H9 (cell line): ENCODE measurements at regions not wholly inside any gene's neighbourhood (a gene's known extent, or its start where the extent isn't known, plus 50 kb on each side); places are given as distances from the start of the nearest gene placed in this dataset.

Experiments
- DNase-seq: peaks from one replicate; pipeline ENCODE4 v3.0.0-alpha.2; 2017
- H2AFZ ChIP-seq: one replicate; pipeline ENCODE4 v1.6.1; 2013; ENCODE audit warnings: mild to moderate bottlenecking, low read length, control low read depth, moderate library complexity
- H2AK5ac ChIP-seq: 2 replicates; pipeline ENCODE4 v1.6.1; 2013; ENCODE audit warnings: low read length, control low read depth, mixed read lengths; ENCODE audit not compliant: insufficient read length
- H2BK120ac ChIP-seq: one replicate; pipeline ENCODE4 v1.6.1; 2013; ENCODE audit warnings: low read depth, mild to moderate bottlenecking, low read length, control low read depth, inconsistent platforms; ENCODE audit not compliant: poor library complexity, severe bottlenecking
- H2BK12ac ChIP-seq: 2 replicates; pipeline ENCODE4 v1.6.1; 2013; ENCODE audit warnings: low read length, control low read depth, mixed read lengths, low read depth; ENCODE audit not compliant: insufficient read length
- H2BK15ac ChIP-seq: 2 replicates; pipeline ENCODE4 v1.6.1; 2013; ENCODE audit warnings: low read depth, low read length, control low read depth
- H2BK20ac ChIP-seq: one replicate; pipeline ENCODE4 v1.6.1; 2013; ENCODE audit warnings: low read depth, mild to moderate bottlenecking, low read length, control low read depth, inconsistent platforms; ENCODE audit not compliant: poor library complexity, severe bottlenecking
- H2BK5ac ChIP-seq: 2 replicates; pipeline ENCODE4 v1.6.1; 2013; ENCODE audit warnings: low read length, control low read depth, mixed read lengths; ENCODE audit not compliant: insufficient read length
- H3K14ac ChIP-seq: 2 replicates; pipeline ENCODE4 v1.6.1; 2013; ENCODE audit warnings: low read length, control low read depth; ENCODE audit not compliant: insufficient read depth
- H3K18ac ChIP-seq: 2 replicates; pipeline ENCODE4 v1.6.1; 2013; ENCODE audit warnings: low read depth, mild to moderate bottlenecking, mixed read lengths, low read length, control low read depth; ENCODE audit not compliant: insufficient read length
- H3K23ac ChIP-seq: 2 replicates; pipeline ENCODE4 v1.6.1; 2013; ENCODE audit warnings: low read length, control low read depth, mixed read lengths, low read depth; ENCODE audit not compliant: insufficient read length
- H3K23me2 ChIP-seq: 2 replicates; pipeline ENCODE4 v1.6.1; 2013; ENCODE audit warnings: low read depth, mild to moderate bottlenecking, mixed read lengths, low read length, control low read depth; ENCODE audit not compliant: insufficient read length, poor library complexity, severe bottlenecking
- H3K27ac ChIP-seq: 2 replicates; pipeline ENCODE4 v1.5.1; 2013; ENCODE audit warnings: low read length, control low read depth, mixed read lengths, low read depth; ENCODE audit not compliant: insufficient read length
- H3K27me3 ChIP-seq: 2 replicates; pipeline ENCODE4 v1.6.1; 2013; ENCODE audit warnings: low read length, control low read depth, inconsistent platforms; ENCODE audit not compliant: insufficient read depth
- H3K4ac ChIP-seq: 2 replicates; pipeline ENCODE4 v1.6.1; 2013; ENCODE audit warnings: low read depth, mild to moderate bottlenecking, control low read depth, inconsistent platforms, low read length, moderate library complexity
- H3K4me1 ChIP-seq: 2 replicates; pipeline ENCODE4 v1.6.1; 2013; ENCODE audit warnings: low read length, control low read depth, inconsistent platforms; ENCODE audit not compliant: insufficient read depth
- H3K4me2 ChIP-seq: 2 replicates; pipeline ENCODE4 v1.6.1; 2013; ENCODE audit warnings: low read length, control low read depth, mixed read lengths; ENCODE audit not compliant: insufficient read length, insufficient read depth
- H3K56ac ChIP-seq: 2 replicates; pipeline ENCODE4 v1.6.1; 2013; ENCODE audit warnings: low read depth, mild to moderate bottlenecking, mixed read lengths, low read length, control low read depth; ENCODE audit not compliant: insufficient read length
- H3K79me1 ChIP-seq: 2 replicates; pipeline ENCODE4 v1.6.1; 2013; ENCODE audit warnings: low read depth, mild to moderate bottlenecking, moderate library complexity, low read length, control low read depth, inconsistent platforms; ENCODE audit not compliant: insufficient read depth, poor library complexity, severe bottlenecking
- H3K79me2 ChIP-seq: 2 replicates; pipeline ENCODE4 v1.6.1; 2013; ENCODE audit warnings: low read length, control low read depth, inconsistent platforms; ENCODE audit not compliant: insufficient read depth
- H3K9ac ChIP-seq: 2 replicates; pipeline ENCODE4 v1.6.1; 2013; ENCODE audit warnings: low read length, control low read depth, mixed read lengths; ENCODE audit not compliant: insufficient read length; ENCODE audit errors: extremely low read depth
- H3K9me3 ChIP-seq: one replicate; pipeline ENCODE4 v1.6.1; 2013; ENCODE audit warnings: low read depth, low read length, inconsistent platforms; ENCODE audit not compliant: control insufficient read depth
- H3T11ph ChIP-seq: one replicate; pipeline ENCODE4 v1.6.1; 2013; ENCODE audit warnings: mild to moderate bottlenecking, low read length, control low read depth, inconsistent platforms
- H4K20me1 ChIP-seq: one replicate; pipeline ENCODE4 v1.6.1; 2013; ENCODE audit not compliant: control insufficient read depth, insufficient read length, insufficient read depth
- H4K5ac ChIP-seq: 2 replicates; pipeline ENCODE4 v1.6.1; 2013; ENCODE audit warnings: low read depth, mild to moderate bottlenecking, mixed read lengths, low read length, control low read depth; ENCODE audit not compliant: insufficient read length
- H4K8ac ChIP-seq: replicated peaks from 2 replicates; pipeline ENCODE4 v1.6.1; 2013; ENCODE audit warnings: low read length, control low read depth, mixed read lengths, low read depth; ENCODE audit not compliant: insufficient read length
- H4K91ac ChIP-seq: 2 replicates; pipeline ENCODE4 v1.6.1; 2013; ENCODE audit warnings: low read depth, mild to moderate bottlenecking, moderate library complexity, mixed read lengths, low read length, control low read depth; ENCODE audit not compliant: insufficient read length
- H3K27ac Mint-ChIP-seq, 3 experiments: 2 replicates in 2 of 3; 3 replicates in 1 of 3; pipeline ENCODE4 v1.8.0; 2020 to 2021; ENCODE audit warnings: mixed read lengths in 3 of 3, mild to moderate bottlenecking in 1 of 3, moderate library complexity in 1 of 3
- H3K27me3 Mint-ChIP-seq: 2 replicates; pipeline ENCODE4 v1.8.0; 2021; ENCODE audit warnings: low read depth, mild to moderate bottlenecking, moderate library complexity, mixed read lengths
- H3K36me3 Mint-ChIP-seq, 3 experiments: 2 replicates in 2 of 3; 3 replicates in 1 of 3; pipeline ENCODE4 v1.8.0; 2020 to 2021; ENCODE audit warnings: low read depth in 3 of 3, mixed read lengths in 3 of 3; ENCODE audit not compliant: insufficient read depth in 1 of 3
- H3K4me1 Mint-ChIP-seq, 2 experiments: 2 replicates each; pipeline ENCODE4 v1.8.0; 2020; ENCODE audit warnings: mixed read lengths in 2 of 2
- H3K4me3 Mint-ChIP-seq, 2 experiments: 2 replicates in 1 of 2; 3 replicates in 1 of 2; pipeline ENCODE4 v1.8.0; 2020 to 2021; ENCODE audit warnings: mild to moderate bottlenecking in 2 of 2, mixed read lengths in 2 of 2, moderate library complexity in 1 of 2
- H3K9me3 Mint-ChIP-seq, 2 experiments: 2 replicates in 1 of 2; 3 replicates in 1 of 2; pipeline ENCODE4 v1.8.0; 2020; ENCODE audit warnings: mild to moderate bottlenecking in 2 of 2, mixed read lengths in 2 of 2, moderate library complexity in 1 of 2
- WGBS: extraction: QIAGEN DNeasy Blood & Tissue Kit; methylation state at CpG from one replicate; pipeline ENCODE4 v1.1.7; 2013; ENCODE audit warnings: missing lambda C conversion rate, low lambda C conversion rate, mixed read lengths; ENCODE audit not compliant: insufficient read length; ENCODE audit errors: extremely low coverage; 5-methylcytosine and 5-hydroxymethylcytosine counted together
- TF ChIP-seq, protein P1 (sequence below): fragments of 200-600 bp; sonication (generic); conservative IDR thresholded peaks from 3 replicates; pipeline ENCODE4 v1.8.0; 2021; ENCODE audit warnings: antibody characterized with exemption, mild to moderate bottlenecking

DNA sequence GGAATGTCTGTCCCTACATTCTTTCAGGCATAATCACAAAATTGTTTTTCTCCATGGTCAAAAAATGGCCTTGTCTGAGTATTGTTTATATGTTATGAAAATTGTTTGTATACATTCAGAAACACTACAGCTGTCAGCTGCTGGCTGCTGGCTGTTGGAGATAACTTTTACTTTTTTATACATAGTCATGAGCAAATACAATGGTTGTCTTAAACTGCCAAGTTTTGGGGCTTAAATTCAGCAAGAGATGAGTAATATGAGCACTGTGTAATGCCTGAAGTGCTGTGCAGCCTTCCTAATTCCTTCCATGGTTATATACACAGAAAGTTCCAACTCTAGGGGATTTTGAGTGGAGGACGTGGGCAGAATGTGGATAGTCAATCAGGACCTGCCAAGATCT is 168.9 kb upstream of the RMP24 start:
- no peak overlapping the region for H2AFZ ChIP-seq
- H3K36me3 Mint-ChIP-seq: peaks cover 0 to 5% (median 0%) of the 10 kb centered on the region in 3 experiments; a peak in 2 of 7 replicates
- H3K27ac Mint-ChIP-seq: peak overlapping the region in 1 of 3 experiments; percentile 12; a peak in 1 of 7 replicates

More for the DNA sequence above, 168.9 kb upstream of the RMP24 start:
- no peaks in the 10 kb centered on the region for H3K79me1 ChIP-seq
- no peak overlapping the region for H3T11ph ChIP-seq
- no peak overlapping the region for H3K56ac ChIP-seq
- Mint-ChIP-seq H3K9me3 (no peaks in the 10 kb centered on the region; a peak in 1 of 5 replicates), H3K4me1 (peaks cover 2% of the 10 kb centered on the region in 2 experiments; a peak in 3 of 4 replicates), H3K4me3 (no peak overlapping the region), H3K27me3 (no peaks in the 10 kb centered on the region)
- H4K5ac ChIP-seq: no peak overlapping the region
- H3K9me3 ChIP-seq: no peaks in the 10 kb centered on the region
- H3K9ac ChIP-seq: no peak overlapping the region
- WGBS: no CpG with 5 or more reads among the region's 1 CpG
- no peak for DNase-seq
- no peaks in the 10 kb centered on the region for H3K27me3 ChIP-seq
- H3K4me1 ChIP-seq: no peaks in the 10 kb centered on the region
- H2BK12ac ChIP-seq: no peak overlapping the region
- no peak overlapping the region for H3K23ac ChIP-seq
- H4K8ac ChIP-seq: no peak overlapping the region
- H3K14ac ChIP-seq: no peak overlapping the region
- H2BK15ac ChIP-seq: no peak overlapping the region
- H2BK120ac ChIP-seq: no peak overlapping the region
- no peak overlapping the region for H2BK5ac ChIP-seq
- no peaks in the 10 kb centered on the region for H3K79me2 ChIP-seq
- no peak overlapping the region for H3K27ac ChIP-seq
- H4K20me1 ChIP-seq: no peaks in the 10 kb centered on the region
- TF ChIP-seq, protein P1, sequence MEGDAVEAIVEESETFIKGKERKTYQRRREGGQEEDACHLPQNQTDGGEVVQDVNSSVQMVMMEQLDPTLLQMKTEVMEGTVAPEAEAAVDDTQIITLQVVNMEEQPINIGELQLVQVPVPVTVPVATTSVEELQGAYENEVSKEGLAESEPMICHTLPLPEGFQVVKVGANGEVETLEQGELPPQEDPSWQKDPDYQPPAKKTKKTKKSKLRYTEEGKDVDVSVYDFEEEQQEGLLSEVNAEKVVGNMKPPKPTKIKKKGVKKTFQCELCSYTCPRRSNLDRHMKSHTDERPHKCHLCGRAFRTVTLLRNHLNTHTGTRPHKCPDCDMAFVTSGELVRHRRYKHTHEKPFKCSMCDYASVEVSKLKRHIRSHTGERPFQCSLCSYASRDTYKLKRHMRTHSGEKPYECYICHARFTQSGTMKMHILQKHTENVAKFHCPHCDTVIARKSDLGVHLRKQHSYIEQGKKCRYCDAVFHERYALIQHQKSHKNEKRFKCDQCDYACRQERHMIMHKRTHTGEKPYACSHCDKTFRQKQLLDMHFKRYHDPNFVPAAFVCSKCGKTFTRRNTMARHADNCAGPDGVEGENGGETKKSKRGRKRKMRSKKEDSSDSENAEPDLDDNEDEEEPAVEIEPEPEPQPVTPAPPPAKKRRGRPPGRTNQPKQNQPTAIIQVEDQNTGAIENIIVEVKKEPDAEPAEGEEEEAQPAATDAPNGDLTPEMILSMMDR: no peak
- no peaks in the 10 kb centered on the region for H3K23me2 ChIP-seq
- H2AK5ac ChIP-seq: no peak overlapping the region
- no peak overlapping the region for H3K18ac ChIP-seq
- H2BK20ac ChIP-seq: no peak overlapping the region
- H3K4ac ChIP-seq: no peak overlapping the region
- no peak overlapping the region for H3K4me2 ChIP-seq
- H4K91ac ChIP-seq: no peak overlapping the region
